ENCODE measurements at regions not wholly inside any gene's neighbourhood (a gene's known extent, or its start where the extent isn't known, plus 50 kb on each side); places are given as distances from the start of the nearest gene placed in this dataset.

DNA sequence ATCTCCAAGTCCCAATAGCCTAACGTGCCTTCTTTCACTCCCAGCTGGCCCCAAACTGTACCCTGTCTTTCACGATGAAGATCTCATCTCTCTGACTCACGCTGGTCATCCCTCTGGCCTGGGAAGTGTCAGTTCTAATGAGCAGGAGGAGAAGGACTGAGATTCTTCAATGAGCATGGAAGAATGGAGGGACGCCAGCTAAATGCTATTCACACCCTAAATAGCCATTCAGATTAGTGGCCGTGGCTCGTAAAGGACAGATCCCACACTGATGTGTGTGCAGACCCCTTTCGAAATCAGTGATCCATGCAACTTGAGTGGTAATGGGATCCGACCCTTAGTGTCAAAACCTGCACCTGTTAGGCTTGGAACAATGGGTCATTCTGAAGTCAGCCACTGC lies 75.9 kb upstream of the SMYD2 start:
- DNase-seq (ENCODE audit: low read depth) = no peak

DNA sequence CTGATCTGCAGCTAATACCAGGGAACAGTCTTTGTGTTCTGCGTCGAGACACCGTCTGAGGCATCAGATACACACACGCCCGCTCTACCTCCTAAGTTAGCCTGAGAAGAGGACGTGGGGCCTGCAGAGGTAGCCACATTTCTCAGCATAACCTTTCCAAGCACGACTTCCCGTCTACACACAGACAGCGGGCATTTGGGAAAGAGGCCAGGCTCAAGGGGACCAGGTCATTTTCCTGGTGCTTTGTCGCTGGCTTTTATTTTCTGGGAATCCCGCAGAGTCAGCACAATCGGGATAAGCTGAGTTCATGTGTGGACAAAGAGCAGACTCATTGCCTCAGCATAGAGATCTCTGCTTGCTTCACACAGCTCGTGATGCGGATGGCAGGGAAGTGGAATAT lies 72.5 kb upstream of the SMYD2 start:
- no peak for DNase-seq (ENCODE audit: low read depth)

DNA sequence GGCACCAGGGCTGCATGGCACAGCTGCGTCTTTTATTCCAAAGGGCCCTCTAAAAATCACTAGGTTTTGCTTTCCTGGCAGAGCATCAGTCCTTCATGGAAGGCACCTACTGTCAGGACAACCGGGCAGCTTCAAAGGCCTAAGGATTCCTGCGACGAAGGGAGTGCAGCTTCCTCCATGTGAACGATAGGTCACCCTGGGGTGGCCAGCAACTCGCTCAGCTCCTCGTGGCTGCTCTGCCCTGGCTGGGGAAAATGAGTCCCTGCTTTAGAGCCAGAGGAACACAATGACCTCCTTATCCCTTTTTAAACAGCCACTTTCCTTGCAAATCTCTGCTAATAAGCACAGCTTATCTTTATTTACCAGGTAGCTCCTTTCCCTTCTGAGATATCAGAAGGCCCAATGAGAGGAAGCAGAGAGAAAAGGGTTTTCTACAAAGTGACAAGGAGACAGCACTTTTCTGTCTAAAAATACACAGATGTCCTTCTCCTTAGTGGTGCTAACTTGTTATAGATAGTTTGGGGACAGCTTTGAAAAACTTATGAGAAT lies 71.6 kb upstream of the SMYD2 start:
- no peak for DNase-seq (ENCODE audit: low read depth)

GRCh38 chr1:214213136-214213535 lies 67.8 kb upstream of the SMYD2 start:
- no peak for DNase-seq (ENCODE audit: low read depth)

GRCh38 chr1:214214851-214215250 lies 66.1 kb upstream of the SMYD2 start:
- DNase-seq (ENCODE audit: low read depth) = no peak

GRCh38 chr1:214215583-214215982 lies 65.4 kb upstream of the SMYD2 start:
- DNase-seq (ENCODE audit: low read depth) = no peak

DNA sequence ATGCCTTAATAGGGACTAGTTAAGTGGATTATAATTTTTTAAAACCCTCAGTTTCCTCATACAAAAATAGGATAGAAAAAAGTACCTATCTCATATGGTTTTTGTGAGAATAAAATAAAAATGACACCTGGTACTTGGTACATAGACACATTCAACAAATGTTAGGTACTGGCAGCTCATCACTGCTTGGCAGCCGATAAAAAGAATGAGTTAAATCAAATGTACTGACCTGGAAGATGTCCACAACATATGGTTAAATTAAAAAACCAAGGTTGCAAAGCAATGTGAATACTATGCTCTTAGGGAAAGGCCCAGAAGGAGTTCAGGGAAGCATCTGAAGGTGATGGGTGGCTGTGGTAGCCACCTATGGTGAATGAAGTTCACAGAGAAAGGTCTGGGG lies 64.9 kb upstream of the SMYD2 start:
- DNase-seq (ENCODE audit: low read depth) = no peak

DNA sequence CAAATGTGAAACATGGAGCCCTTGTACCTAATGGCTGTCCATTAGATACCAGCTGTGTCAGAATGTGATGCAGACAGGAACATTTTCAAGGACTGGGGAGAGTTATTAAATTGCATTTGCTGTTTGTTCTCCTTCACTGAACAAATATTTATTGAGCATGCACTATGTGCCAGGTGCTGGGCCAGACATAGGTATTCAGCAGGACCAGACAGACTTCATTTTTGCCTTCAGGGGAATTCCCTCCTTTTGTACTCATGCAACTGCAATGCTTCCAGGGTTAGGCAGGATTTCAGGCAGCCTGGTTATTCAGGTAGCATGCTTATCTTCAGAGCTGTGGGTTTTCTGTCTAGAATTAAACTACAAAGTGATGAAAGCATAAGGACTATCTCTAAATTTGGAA lies 64.2 kb upstream of the SMYD2 start:
- no peak for DNase-seq (ENCODE audit: low read depth)

DNA sequence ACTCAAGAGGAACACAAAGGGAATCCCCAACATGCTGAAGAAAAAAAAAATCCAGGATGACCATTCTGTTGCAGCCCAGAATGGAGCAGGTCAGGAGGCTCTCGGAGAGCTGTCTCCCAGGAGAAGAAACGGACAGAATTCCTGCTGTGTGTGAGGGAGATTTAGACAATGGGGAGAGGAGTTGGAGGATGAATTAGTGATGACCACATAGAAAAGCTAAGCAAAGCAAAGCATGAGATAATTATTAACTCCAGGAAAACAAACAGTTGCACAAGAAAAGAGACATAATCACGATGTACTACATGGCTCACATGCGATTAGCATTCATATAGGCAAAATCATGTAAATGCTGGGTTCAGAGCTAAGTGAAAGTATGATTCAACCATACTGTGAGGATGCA lies 61.1 kb upstream of the SMYD2 start:
- no peak for DNase-seq (ENCODE audit: low read depth)

GRCh38 chr1:214220891-214221290 lies 60.1 kb upstream of the SMYD2 start:
- no peak for DNase-seq (ENCODE audit: low read depth)

DNA sequence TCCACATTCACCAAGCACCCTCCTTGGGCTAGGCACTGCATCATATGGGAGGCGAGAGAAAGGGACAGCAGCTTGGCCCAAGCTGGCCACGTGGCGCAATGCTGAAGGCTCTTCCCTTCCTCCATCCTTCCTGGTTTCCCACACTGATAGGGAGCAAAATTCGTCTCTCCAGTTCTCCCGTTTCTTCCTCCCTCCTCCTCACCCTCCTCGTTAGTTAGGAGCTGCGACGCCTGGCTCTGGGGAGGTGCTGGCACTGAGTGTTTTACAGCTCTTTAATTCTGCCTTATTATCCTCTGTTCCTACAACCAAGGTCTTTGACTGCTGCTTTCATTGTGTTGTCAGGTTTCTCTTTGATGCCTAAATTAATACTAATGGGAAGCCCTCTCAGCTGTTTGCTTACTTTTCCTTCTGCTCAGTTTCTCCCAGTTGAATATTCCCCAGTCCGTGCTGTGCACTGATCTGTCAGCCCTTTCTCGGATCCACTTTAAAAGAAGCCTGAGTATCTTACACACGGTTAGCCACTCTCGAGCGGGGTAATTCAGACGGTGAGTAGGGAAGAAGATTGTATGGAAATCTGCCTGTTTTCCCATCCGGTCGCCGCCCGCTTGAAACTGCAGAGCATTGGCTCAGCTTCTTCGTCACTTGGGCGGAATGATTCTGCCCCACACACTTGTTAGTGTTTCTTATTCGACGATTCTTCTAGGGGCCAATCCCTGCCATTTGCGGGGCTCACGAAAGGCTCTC lies 56.2 kb upstream of the SMYD2 start:
- no peak for DNase-seq (ENCODE audit: low read depth)

- no peak for DNase-seq (ENCODE audit: low read depth)
Measured at GRCh38 chr1:214228976-214229375, 52.0 kb upstream of the SMYD2 start.

DNA sequence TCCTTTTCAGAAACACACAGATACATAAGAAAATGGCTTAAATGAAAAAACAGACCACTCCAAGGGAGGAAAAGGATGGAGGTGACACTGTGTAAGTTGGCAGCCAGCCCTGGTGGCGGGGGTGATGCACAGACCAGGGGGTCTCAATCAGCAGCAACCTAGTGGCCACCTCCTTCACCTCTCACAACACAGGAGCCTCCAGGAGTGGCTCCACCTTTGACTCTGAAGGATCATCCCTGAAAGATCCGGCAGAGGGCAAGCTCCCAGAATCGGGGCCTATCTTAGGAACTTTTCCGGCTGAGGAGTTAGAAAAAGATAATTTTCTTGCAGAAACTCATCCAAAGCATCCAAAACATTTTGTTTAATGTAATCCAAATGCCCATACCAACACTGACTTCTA lies 51.2 kb upstream of the SMYD2 start:
- DNase-seq (ENCODE audit: low read depth) = no peak
